Left colon (tissue), 2 donors: ENCODE measurements at regions not wholly inside any gene's neighbourhood (a gene's known extent, or its start where the extent isn't known, plus 50 kb on each side); places are given as distances from the start of the nearest gene placed in this dataset.

Experiments used
- ATAC-seq: fragments of 200-7000 bp; cut with Tn5 transposase; one replicate; pipeline ENCODE4 v1.9.1; 2020; ENCODE audit warnings: mild to moderate bottlenecking, moderate library complexity
- DNase-seq, 2 donors: peaks; one replicate each; pipeline ENCODE4 v3.0.0-alpha.2; 2020
- intact Hi-C, 2 donors: fragments of 100-400 bp; cut with DNase I in 1 of 2; cut with micrococcal nuclease in 1 of 2; formaldehyde crosslinking; loops; one replicate each; pipeline versions ENCODE4 v1.11.2 to v1.14.0; 2022; cut with DNase I, micrococcal nuclease
- donor health status: DM: no; HTN: no; CAD: no.
- donor health status: DM: yes; HTN: yes; CAD: no.

- DNase-seq (no peak), ATAC-seq (no peak)
- intact Hi-C loops = no loop called here
Measured at GRCh38 chr13:104898484-104898883, 1637.0 kb downstream of the EFNB2 start.

DNA sequence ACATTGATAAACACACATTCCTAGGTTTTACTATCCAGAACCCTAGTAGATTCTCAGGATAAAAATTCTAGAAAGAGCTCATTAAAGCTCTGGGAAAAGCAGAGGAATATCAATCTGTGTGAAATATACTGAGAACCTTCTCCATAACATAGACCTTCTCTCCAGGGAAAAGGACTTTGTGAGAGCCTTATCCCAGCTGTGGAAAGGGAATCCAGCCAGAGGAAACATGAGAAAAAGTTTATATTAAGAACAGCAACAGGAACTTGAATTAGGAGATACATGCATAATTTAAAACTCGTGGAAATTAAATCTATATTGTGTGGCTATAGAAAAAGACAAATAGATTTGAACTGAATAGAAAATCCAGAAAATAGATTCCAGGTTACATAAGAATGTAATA, 1639.9 kb downstream of the EFNB2 start:
- intact Hi-C loops = no loop called here
- ATAC-seq = no peak
- no peak for DNase-seq

GRCh38 chr13:104875038-104875754, 1660.3 kb downstream of the EFNB2 start:
- intact Hi-C loops = no loop called here
- no peak for ATAC-seq

GRCh38 chr13:104872153-104872552, 1663.3 kb downstream of the EFNB2 start:
- no peak for ATAC-seq
- intact Hi-C loops = no loop called here

More at GRCh38 chr13:104875038-104875754, 1660.3 kb downstream of the EFNB2 start:
- DNase-seq = no peak

GRCh38 chr13:104871456-104871855, 1664.0 kb downstream of the EFNB2 start:
- intact Hi-C loops = no loop called here
- DNase-seq = no peak
- ATAC-seq = no peak

More at GRCh38 chr13:104872153-104872552, 1663.3 kb downstream of the EFNB2 start:
- no peak for DNase-seq

DNA sequence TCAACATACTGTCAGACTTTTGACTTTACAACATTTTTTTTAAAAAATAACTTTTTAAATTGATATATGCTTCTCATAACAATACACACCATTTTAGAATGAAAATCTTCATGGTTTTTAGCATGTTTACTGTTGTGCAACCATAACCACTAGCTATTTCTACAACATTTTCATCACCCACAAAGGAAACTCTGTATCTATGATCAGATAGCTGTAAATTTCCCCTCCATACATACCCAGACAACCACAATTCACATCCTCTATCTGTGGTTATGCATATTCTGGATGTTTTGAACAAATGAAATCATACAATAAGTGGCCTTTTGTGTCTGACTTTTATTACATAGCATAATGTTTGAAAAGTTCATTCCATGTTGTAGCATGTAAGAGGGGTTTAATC, 1666.0 kb downstream of the EFNB2 start:
- ATAC-seq = no peak
- intact Hi-C loops = no loop called here
- DNase-seq = no peak

DNA sequence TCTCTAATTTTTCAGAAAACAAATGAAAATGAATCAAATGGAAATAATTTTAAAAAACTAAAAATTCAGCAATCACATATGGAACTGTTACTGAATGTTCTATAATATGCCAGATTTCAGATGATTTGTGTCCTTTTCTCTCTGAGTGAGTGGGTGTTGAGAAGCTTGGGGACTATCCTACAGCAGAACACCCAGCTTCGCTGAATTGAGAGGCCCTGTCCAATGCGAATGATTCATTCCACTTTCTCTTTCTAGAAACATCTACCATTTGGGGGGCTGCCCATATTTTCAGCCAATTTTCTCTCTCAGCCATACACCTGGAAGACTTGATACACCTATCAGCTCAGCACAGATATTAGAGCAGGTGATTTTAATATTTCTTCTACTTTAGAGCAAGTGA, 1666.7 kb downstream of the EFNB2 start:
- no peak for ATAC-seq
- intact Hi-C loops = no loop called here
- DNase-seq = no peak

- intact Hi-C loops = no loop called here
- no peak for DNase-seq
- no peak for ATAC-seq
Measured at GRCh38 chr13:104855581-104855980, 1679.9 kb downstream of the EFNB2 start.

DNA sequence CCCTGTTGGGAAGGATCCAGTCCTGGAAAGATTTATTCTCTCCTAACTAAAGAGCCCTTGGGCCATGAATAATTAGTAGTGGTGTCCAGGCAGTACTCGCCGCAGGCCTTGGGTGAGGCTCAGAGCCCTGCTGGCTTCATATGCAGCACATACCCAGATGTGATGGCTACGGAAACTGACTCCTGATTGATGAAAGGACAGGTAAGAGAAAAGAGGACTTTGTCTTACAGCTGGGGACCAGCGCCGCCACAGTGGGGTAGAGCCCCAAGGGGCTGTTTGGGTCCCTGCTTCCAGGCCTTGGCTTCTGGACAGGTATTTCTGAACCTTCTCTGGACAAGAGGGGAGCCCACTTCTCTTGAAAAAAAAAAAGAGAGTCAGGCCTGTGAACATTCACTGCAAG, 1680.8 kb downstream of the EFNB2 start:
- ATAC-seq (no peak), DNase-seq (no peak)
- intact Hi-C loops = no loop called here

DNA sequence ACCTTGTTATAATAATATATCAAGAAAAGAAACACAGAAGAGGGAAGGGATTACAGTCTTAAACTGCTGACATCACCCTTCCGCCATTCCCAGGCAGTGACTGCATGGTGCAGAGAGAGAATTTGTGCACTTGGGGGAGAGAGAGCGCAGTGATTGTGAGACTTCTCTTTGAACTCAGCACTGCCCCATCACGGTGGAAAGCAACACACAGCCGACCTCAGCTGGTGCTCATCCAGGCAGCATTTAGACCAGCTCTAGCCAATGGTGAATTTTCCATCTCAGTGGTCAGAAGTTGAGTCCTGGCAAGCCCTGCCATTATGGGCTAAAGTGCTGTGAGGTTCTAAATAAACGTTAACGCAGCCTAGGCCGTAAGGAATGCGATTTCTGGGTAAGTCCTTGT, 1681.5 kb downstream of the EFNB2 start:
- intact Hi-C loops = no loop called here
- ATAC-seq (no peak), DNase-seq (no peak)

- ATAC-seq (no peak), DNase-seq (no peak)
- intact Hi-C loops = no loop called here
Measured at GRCh38 chr13:104847922-104848321, 1687.5 kb downstream of the EFNB2 start.

DNA sequence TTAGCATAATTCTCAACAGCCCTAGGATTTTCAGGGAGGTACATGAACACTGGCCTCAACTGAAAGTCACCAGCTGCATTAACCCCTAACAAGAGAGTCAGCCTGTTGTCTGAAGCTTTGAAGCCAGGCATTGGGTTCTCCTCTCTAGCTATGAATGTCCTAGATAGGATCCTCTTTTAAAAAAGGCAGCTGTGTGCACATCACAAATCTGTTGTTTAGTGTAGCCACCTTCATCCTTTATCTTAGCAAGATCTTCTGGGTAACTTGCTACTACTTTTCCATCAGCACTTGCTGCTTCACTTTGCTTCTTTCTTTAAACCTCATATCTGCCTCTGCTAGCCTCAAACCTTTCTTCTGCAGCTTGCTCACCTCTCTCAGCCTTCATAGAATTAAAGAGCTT, 1692.1 kb downstream of the EFNB2 start:
- ATAC-seq (no peak), DNase-seq (no peak)
- intact Hi-C loops = no loop called here

GRCh38 chr13:104841110-104841509, 1694.4 kb downstream of the EFNB2 start:
- intact Hi-C loops = no loop called here
- DNase-seq (no peak), ATAC-seq (no peak)

- DNase-seq (no peak), ATAC-seq (no peak)
- intact Hi-C loops = no loop called here
Measured at GRCh38 chr13:104837756-104838155, 1697.7 kb downstream of the EFNB2 start.

- ATAC-seq (no peak), DNase-seq (no peak)
- intact Hi-C loops = no loop called here
Measured at GRCh38 chr13:104833221-104833620, 1702.2 kb downstream of the EFNB2 start.

DNA sequence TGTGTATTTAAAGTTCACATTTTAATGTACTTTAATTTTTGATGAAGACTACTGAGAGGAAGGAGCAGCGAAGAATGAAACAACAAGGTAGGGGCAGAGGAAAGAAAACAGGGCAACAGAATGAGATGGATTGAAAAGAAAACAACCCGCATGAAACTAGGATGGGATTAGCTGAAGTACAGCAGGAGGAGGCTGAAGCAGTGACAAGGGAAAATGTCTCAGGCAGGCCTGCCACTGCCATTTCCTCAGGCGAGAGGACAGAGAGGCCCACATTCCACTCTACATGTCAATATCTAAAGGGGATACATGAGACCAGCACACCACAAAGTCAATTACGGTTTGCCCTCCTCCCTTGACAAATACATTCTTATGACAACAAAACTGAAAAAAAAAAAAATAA, 1703.2 kb downstream of the EFNB2 start:
- DNase-seq = no peak
- intact Hi-C loops = no loop called here
- ATAC-seq = no peak

DNA sequence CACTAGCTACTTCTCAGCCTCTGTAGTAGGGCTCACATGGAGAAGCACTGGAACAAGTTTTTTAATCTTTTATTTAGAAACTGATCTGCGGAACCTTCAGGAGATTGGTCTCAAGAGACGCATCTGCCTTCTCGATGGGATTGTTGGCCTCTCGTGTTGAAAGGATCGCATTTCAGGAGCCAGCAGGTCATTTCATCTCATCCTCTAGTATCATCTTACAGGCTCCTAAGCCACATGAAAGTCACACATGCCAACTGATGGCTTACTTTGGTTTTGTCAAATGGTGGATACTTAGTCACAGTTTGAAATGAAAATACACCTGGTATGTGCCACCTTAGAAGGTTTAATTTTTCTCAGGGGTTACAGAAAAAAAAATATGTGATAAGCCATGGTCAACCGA, 1703.6 kb downstream of the EFNB2 start:
- intact Hi-C loops = no loop called here
- ATAC-seq (no peak), DNase-seq (no peak)

DNA sequence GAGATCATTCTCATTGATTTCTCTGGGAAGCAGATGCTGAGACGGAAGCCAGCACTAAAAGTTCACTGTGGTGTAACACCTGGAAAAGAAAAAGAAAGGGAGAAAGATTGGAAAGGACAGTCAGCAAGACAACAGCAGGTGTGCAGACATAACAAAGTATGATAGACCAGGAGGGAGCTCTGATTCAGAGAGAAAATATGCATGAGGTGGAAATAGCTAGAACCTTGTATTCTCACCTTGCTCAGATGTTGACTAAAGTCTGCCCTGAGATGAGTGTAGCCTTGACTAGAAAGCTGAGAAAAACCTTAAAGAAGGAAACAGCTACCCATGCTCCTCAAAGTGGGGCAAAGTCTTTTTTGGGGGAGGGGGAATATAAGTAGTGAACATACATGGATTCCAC, 1711.8 kb downstream of the EFNB2 start:
- ATAC-seq (no peak), DNase-seq (no peak)
- intact Hi-C loops = no loop called here

DNA sequence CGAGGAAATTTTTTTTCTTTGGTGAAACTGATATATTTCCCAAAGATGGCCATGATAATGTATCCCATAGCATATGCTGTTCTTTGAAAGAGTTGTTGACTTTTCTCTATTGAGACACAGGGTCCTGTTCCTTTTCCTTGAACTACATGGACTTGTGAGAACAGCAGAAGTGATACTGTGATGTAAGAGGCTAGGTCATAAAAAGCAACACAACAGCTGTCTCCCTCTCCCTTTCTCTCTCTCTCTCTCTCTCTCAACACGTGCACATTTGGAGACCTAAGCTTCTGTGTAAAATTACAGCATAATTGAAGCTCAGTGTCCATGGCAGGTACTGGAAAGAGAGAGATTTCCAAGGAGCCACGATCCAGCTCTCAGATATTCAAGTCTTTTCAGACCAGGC, 1712.4 kb downstream of the EFNB2 start:
- ATAC-seq = no peak
- no peak for DNase-seq
- intact Hi-C loops = no loop called here

GRCh38 chr13:104817271-104817670, 1718.2 kb downstream of the EFNB2 start:
- ATAC-seq (no peak), DNase-seq (no peak)
- intact Hi-C loops = no loop called here

GRCh38 chr13:104816726-104817125, 1718.7 kb downstream of the EFNB2 start:
- DNase-seq = no peak
- ATAC-seq = no peak
- intact Hi-C loops = no loop called here
